GM04504 (cell line): ENCODE measurements at regions not wholly inside any gene's neighbourhood (a gene's known extent, or its start where the extent isn't known, plus 50 kb on each side); places are given as distances from the start of the nearest gene placed in this dataset.

Experiments
- DNase-seq: peaks from one replicate; pipeline ENCODE4 v3.0.0-alpha.2; 2012; ENCODE audit warnings: low read depth

GRCh38 chr20:12957968-12958367 lies 50.8 kb upstream of the SPTLC3 start:
- no peak for DNase-seq
